Lung (tissue), 11 donors: ENCODE measurements at regions not wholly inside any gene's neighbourhood (a gene's known extent, or its start where the extent isn't known, plus 50 kb on each side); places are given as distances from the start of the nearest gene placed in this dataset.

Experiments
- ATAC-seq: fragments of 200-7000 bp; cut with Tn5 transposase; one replicate; pipeline ENCODE4 v1.9.1; 2020; ENCODE audit warnings: moderate number of reproducible peaks; ENCODE audit not compliant: insufficient read depth, low FRiP score
- DNase-seq, 3 donors: peaks; one replicate each; pipeline ENCODE4 v3.0.0-alpha.2; 2013 to 2017
- H3K27ac ChIP-seq, 2 donors: one replicate each; pipeline ENCODE4 v1.5.1; 2013; ENCODE audit warnings: mild to moderate bottlenecking in 2 of 2, moderate library complexity in 2 of 2, control low read depth in 1 of 2, inconsistent platforms in 1 of 2, low read depth in 1 of 2, low read length in 1 of 2
- H3K27me3 ChIP-seq, 3 donors: one replicate each; pipeline ENCODE4 v1.5.1; 2013; ENCODE audit warnings: low read length in 2 of 3; ENCODE audit not compliant: control insufficient read depth in 3 of 3, insufficient read depth in 3 of 3
- H3K36me3 ChIP-seq, 4 donors: one replicate each; pipeline ENCODE4 v1.5.1; 2013; ENCODE audit warnings: low read length in 4 of 4, mild to moderate bottlenecking in 1 of 4, moderate library complexity in 1 of 4; ENCODE audit not compliant: control insufficient read depth in 4 of 4, insufficient read depth in 4 of 4
- H3K4me1 ChIP-seq, 5 donors: one replicate each; pipeline ENCODE4 v1.5.1; 2013; ENCODE audit warnings: low read length in 5 of 5, mild to moderate bottlenecking in 2 of 5, moderate library complexity in 1 of 5; ENCODE audit not compliant: control insufficient read depth in 5 of 5, insufficient read depth in 5 of 5
- H3K4me3 ChIP-seq: one replicate; pipeline ENCODE4 v1.5.1; 2013; ENCODE audit warnings: mild to moderate bottlenecking, control low read depth, moderate library complexity
- H3K9ac ChIP-seq, 2 donors: one replicate each; pipeline ENCODE4 v1.5.1; 2013; ENCODE audit warnings: low read length in 2 of 2, control low read depth in 1 of 2; ENCODE audit not compliant: insufficient read depth in 1 of 2
- H3K9me3 ChIP-seq, 4 donors: one replicate each; pipeline ENCODE4 v1.5.1; 2013; ENCODE audit warnings: low read length in 3 of 4, mild to moderate bottlenecking in 1 of 4, moderate library complexity in 1 of 4; ENCODE audit not compliant: control insufficient read depth in 4 of 4, insufficient read depth in 3 of 4
- WGBS, 2 donors: extraction: QIAGEN DNeasy Blood & Tissue Kit; methylation state at CpG; one replicate each; pipeline ENCODE4 v1.1.7; 2013; 5-methylcytosine and 5-hydroxymethylcytosine counted together
- TF ChIP-seq, protein P1 (sequence below): IDR thresholded peaks from 2 replicates; pipeline ENCODE4 v1.5.1; 2012; ENCODE audit warnings: mild to moderate bottlenecking; ENCODE audit errors: control extremely low read depth, extremely low read depth
- donor health status: control.
- donor health status: control.
- donor health status: Bipolar disorder and iron deficiency.
- donor health status: healthy.
- donor health status: DM: yes; HTN: yes; CAD: no.

GRCh38 chr2:14301331-14301730 is 331.2 kb upstream of the LRATD1 start:
- DNase-seq (no peak), ATAC-seq (no peak)
- H3K9me3 ChIP-seq: no peaks in the 10 kb centered on the region
- H3K36me3 ChIP-seq: no peaks in the 10 kb centered on the region
- no peak overlapping the region for H3K27ac ChIP-seq
- no peak overlapping the region for H3K4me3 ChIP-seq
- H3K27me3 ChIP-seq: no peaks in the 10 kb centered on the region
- H3K4me1 ChIP-seq: no peaks in the 10 kb centered on the region
- WGBS, 2 donors: 84 to 87% methylated on average over 2 of the region's 2 CpGs
- TF ChIP-seq, protein P1, sequence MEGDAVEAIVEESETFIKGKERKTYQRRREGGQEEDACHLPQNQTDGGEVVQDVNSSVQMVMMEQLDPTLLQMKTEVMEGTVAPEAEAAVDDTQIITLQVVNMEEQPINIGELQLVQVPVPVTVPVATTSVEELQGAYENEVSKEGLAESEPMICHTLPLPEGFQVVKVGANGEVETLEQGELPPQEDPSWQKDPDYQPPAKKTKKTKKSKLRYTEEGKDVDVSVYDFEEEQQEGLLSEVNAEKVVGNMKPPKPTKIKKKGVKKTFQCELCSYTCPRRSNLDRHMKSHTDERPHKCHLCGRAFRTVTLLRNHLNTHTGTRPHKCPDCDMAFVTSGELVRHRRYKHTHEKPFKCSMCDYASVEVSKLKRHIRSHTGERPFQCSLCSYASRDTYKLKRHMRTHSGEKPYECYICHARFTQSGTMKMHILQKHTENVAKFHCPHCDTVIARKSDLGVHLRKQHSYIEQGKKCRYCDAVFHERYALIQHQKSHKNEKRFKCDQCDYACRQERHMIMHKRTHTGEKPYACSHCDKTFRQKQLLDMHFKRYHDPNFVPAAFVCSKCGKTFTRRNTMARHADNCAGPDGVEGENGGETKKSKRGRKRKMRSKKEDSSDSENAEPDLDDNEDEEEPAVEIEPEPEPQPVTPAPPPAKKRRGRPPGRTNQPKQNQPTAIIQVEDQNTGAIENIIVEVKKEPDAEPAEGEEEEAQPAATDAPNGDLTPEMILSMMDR: no peak
- H3K9ac ChIP-seq: no peak overlapping the region

GRCh38 chr2:14303366-14304115 is 329.0 kb upstream of the LRATD1 start:
- Histone ChIP-seq H3K9me3 (no peaks in the 10 kb centered on the region), H3K27me3 (no peaks in the 10 kb centered on the region), H3K27ac (no peak overlapping the region), H3K4me1 (no peaks in the 10 kb centered on the region), H3K36me3 (no peaks in the 10 kb centered on the region), H3K4me3 (no peak overlapping the region), H3K9ac (no peak overlapping the region)
- ATAC-seq (no peak), DNase-seq (no peak)
- TF ChIP-seq, protein P1: no peak
- WGBS, 2 donors: 89 to 94% methylated on average over 3 of the region's 3 CpGs

GRCh38 chr2:14304326-14304725 is 328.2 kb upstream of the LRATD1 start:
- no peak overlapping the region for H3K9ac ChIP-seq
- H3K9me3 ChIP-seq: no peaks in the 10 kb centered on the region
- TF ChIP-seq, protein P1: no peak
- ATAC-seq (no peak), DNase-seq (no peak)
- H3K36me3 ChIP-seq: no peaks in the 10 kb centered on the region
- no peak overlapping the region for H3K4me3 ChIP-seq
- H3K4me1 ChIP-seq: no peaks in the 10 kb centered on the region
- no peaks in the 10 kb centered on the region for H3K27me3 ChIP-seq
- H3K27ac ChIP-seq: no peak overlapping the region
